Suprapubic skin (tissue), 4 donors: ENCODE measurements at regions not wholly inside any gene's neighbourhood (a gene's known extent, or its start where the extent isn't known, plus 50 kb on each side); places are given as distances from the start of the nearest gene placed in this dataset.
A peak's percentile ranks its signal among the peaks of the same experiment; 100 is the strongest.

ENCODE experiments used
- DNase-seq, 2 donors: peaks; one replicate each; pipeline ENCODE4 v3.0.0-alpha.2; 2019; ENCODE audit warnings: low spot score in 2 of 2
- H3K27ac ChIP-seq: fragments of 200-600 bp; sonication (generic); one replicate; pipeline ENCODE4 v1.5.1; 2019
- H3K27me3 ChIP-seq: fragments of 200-600 bp; sonication (generic); one replicate; pipeline ENCODE4 v1.5.1; 2019
- H3K36me3 ChIP-seq: fragments of 200-600 bp; sonication (generic); one replicate; pipeline ENCODE4 v1.5.1; 2019
- H3K4me1 ChIP-seq: fragments of 200-600 bp; sonication (generic); one replicate; pipeline ENCODE4 v1.5.1; 2019
- H3K4me3 ChIP-seq: fragments of 200-600 bp; sonication (generic); one replicate; pipeline ENCODE4 v1.5.1; 2019; ENCODE audit warnings: mild to moderate bottlenecking
- H3K9me3 ChIP-seq: fragments of 200-600 bp; sonication (generic); one replicate; pipeline ENCODE4 v1.5.1; 2019
- CTCF ChIP-seq, 2 donors: fragments of 200-600 bp in 1 of 2; fragments of 450-650 bp in 1 of 2; sonication (generic) in 1 of 2; IDR thresholded peaks; one replicate each; pipeline ENCODE4 v1.5.1; 2016 to 2019; ENCODE audit warnings: antibody characterized with exemption in 2 of 2, mild to moderate bottlenecking in 1 of 2, moderate library complexity in 1 of 2
- EP300 ChIP-seq: sonication (generic); formaldehyde crosslinking; IDR thresholded peaks from one replicate; pipeline ENCODE4 v1.6.1; 2017; ENCODE audit warnings: antibody characterized with exemption
- POLR2A ChIP-seq, 2 donors: fragments of 450-650 bp; IDR thresholded peaks; one replicate each; pipeline ENCODE4 v1.6.1; 2017; ENCODE audit warnings: antibody characterized with exemption in 2 of 2, mild to moderate bottlenecking in 2 of 2, moderate library complexity in 2 of 2
- POLR2AphosphoS5 ChIP-seq, 3 donors: sonication (generic); formaldehyde crosslinking; IDR thresholded peaks; one replicate each; pipeline ENCODE4 v1.6.1; 2017; ENCODE audit warnings: antibody characterized with exemption in 3 of 3
- WGBS: methylation state at CpG from one replicate; pipeline ENCODE4 v1.1.5; 2018; 5-methylcytosine and 5-hydroxymethylcytosine counted together

- H3K27ac ChIP-seq: no peak overlapping the region
- H3K27me3 ChIP-seq: peaks cover 27% of the 10 kb centered on the region
- H3K4me3 ChIP-seq: no peak overlapping the region
- no peaks in the 10 kb centered on the region for H3K9me3 ChIP-seq
- no peaks in the 10 kb centered on the region for H3K4me1 ChIP-seq
- no peaks in the 10 kb centered on the region for H3K36me3 ChIP-seq
- DNase-seq: no peak
- no peak for TF ChIP-seq POLR2A (IDR thresholded peaks at IDR 0.05)
- TF ChIP-seq CTCF (IDR thresholded peaks at IDR 0.05): peak; percentile 54 to 70
- no peak for TF ChIP-seq EP300
- TF ChIP-seq POLR2AphosphoS5 (IDR thresholded peaks at IDR 0.05): no peak
- WGBS: 52% methylated on average over 9 of the region's 9 CpGs
These were observed 383.3 kb downstream of the MTX2 start for GRCh38 chr2:176652300-176653182.

- 36% methylated on average over 10 of the region's 10 CpGs for WGBS
- peak in 1 of 2 donors; percentile 71 for DNase-seq
- Histone ChIP-seq H3K27ac (no peak overlapping the region), H3K36me3 (no peaks in the 10 kb centered on the region), H3K9me3 (no peaks in the 10 kb centered on the region), H3K4me3 (no peak overlapping the region), H3K27me3 (peaks cover 21% of the 10 kb centered on the region), H3K4me1 (no peaks in the 10 kb centered on the region)
- no peak for TF ChIP-seq POLR2A (IDR thresholded peaks at IDR 0.05)
- TF ChIP-seq POLR2AphosphoS5 (IDR thresholded peaks at IDR 0.05): no peak
- peak; percentile 47 to 61 for TF ChIP-seq CTCF (IDR thresholded peaks at IDR 0.05)
These were observed 384.5 kb downstream of the MTX2 start for GRCh38 chr2:176653479-176654443.

GRCh38 chr2:176656038-176656775 is 387.0 kb downstream of the MTX2 start:
- TF ChIP-seq POLR2A (IDR thresholded peaks at IDR 0.05) (no peak), CTCF (IDR thresholded peaks at IDR 0.05) (no peak), EP300 (no peak), POLR2AphosphoS5 (IDR thresholded peaks at IDR 0.05) (no peak)
- H3K4me3 ChIP-seq: no peak overlapping the region
- no peaks in the 10 kb centered on the region for H3K9me3 ChIP-seq
- no peaks in the 10 kb centered on the region for H3K36me3 ChIP-seq
- DNase-seq: no peak
- no peak overlapping the region for H3K27ac ChIP-seq
- H3K27me3 ChIP-seq: peaks cover 23% of the 10 kb centered on the region
- 85% methylated on average over 2 of the region's 2 CpGs for WGBS
- H3K4me1 ChIP-seq: no peaks in the 10 kb centered on the region

- no peak for DNase-seq
- 85% methylated on average over 2 of the region's 2 CpGs for WGBS
- H3K27me3 ChIP-seq: peaks cover 20% of the 10 kb centered on the region
- H3K36me3 ChIP-seq: no peaks in the 10 kb centered on the region
- H3K4me3 ChIP-seq: no peak overlapping the region
- no peak overlapping the region for H3K27ac ChIP-seq
- H3K4me1 ChIP-seq: no peaks in the 10 kb centered on the region
- H3K9me3 ChIP-seq: no peaks in the 10 kb centered on the region
- no peak for TF ChIP-seq POLR2A (IDR thresholded peaks at IDR 0.05)
- TF ChIP-seq CTCF (IDR thresholded peaks at IDR 0.05): no peak
- TF ChIP-seq EP300: no peak
- TF ChIP-seq POLR2AphosphoS5 (IDR thresholded peaks at IDR 0.05): no peak
These were observed 387.5 kb downstream of the MTX2 start for GRCh38 chr2:176656776-176657140.
